ENCODE measurements at regions not wholly inside any gene's neighbourhood (a gene's known extent, or its start where the extent isn't known, plus 50 kb on each side); places are given as distances from the start of the nearest gene placed in this dataset.

GRCh38 chr5:61752588-61752987 lies 420.5 kb downstream of the ZSWIM6 start:
- TF ChIP-seq SUZ12 (IDR thresholded peaks at IDR 0.05), result no peak
- TF ChIP-seq ARNT (IDR thresholded peaks at IDR 0.05), result no peak
- no peak for TF ChIP-seq HDGF (IDR thresholded peaks at IDR 0.05; ENCODE audit: borderline replicate concordance)
- no peak for TF ChIP-seq L3MBTL2 (conservative IDR thresholded peaks at IDR 0.05)
- TF ChIP-seq PKNOX1 (IDR thresholded peaks at IDR 0.05), result no peak
- TF ChIP-seq ELF4 (IDR thresholded peaks at IDR 0.05), result no peak
- DNase-seq (ENCODE audit: extremely low spot score), result no peak
- ChIA-PET POLR2A (no interaction called here), CTCF (no interaction called here)

GRCh38 chr5:61754792-61755191 lies 422.7 kb downstream of the ZSWIM6 start:
- TF ChIP-seq LEF1 (IDR thresholded peaks at IDR 0.05; ENCODE audit: borderline replicate concordance) (no peak), FOXA1 (IDR thresholded peaks at IDR 0.05) (no peak), ZNF384 (IDR thresholded peaks at IDR 0.05) (no peak), SUZ12 (IDR thresholded peaks at IDR 0.05) (no peak), ARNT (IDR thresholded peaks at IDR 0.05) (no peak), L3MBTL2 (conservative IDR thresholded peaks at IDR 0.05) (no peak), BHLHE40 (IDR thresholded peaks at IDR 0.05; ENCODE audit: borderline replicate concordance) (no peak), HDGF (IDR thresholded peaks at IDR 0.05; ENCODE audit: borderline replicate concordance) (no peak), NFRKB (IDR thresholded peaks at IDR 0.05) (no peak), TARDBP (IDR thresholded peaks at IDR 0.05) (no peak), ELF4 (IDR thresholded peaks at IDR 0.05) (no peak), PKNOX1 (IDR thresholded peaks at IDR 0.05) (no peak), FOXK2 (IDR thresholded peaks at IDR 0.05) (no peak)
- no peak for DNase-seq (ENCODE audit: extremely low spot score)
- ChIA-PET POLR2A (no interaction called here), CTCF (no interaction called here)

- no peak for TF ChIP-seq FOXM1 (IDR thresholded peaks at IDR 0.05; ENCODE audit: borderline replicate concordance)
- no peak for TF ChIP-seq ZNF384 (IDR thresholded peaks at IDR 0.05)
- TF ChIP-seq L3MBTL2 (conservative IDR thresholded peaks at IDR 0.05), result no peak
- TF ChIP-seq ELF4 (IDR thresholded peaks at IDR 0.05), result no peak
- no peak for TF ChIP-seq NFRKB (IDR thresholded peaks at IDR 0.05)
- no peak for TF ChIP-seq PKNOX1 (IDR thresholded peaks at IDR 0.05)
- no peak for TF ChIP-seq TARDBP (IDR thresholded peaks at IDR 0.05)
- no peak for TF ChIP-seq CTBP1 (IDR thresholded peaks at IDR 0.05; ENCODE audit: borderline replicate concordance)
- no peak for TF ChIP-seq FOXA1 (IDR thresholded peaks at IDR 0.05)
- no peak for TF ChIP-seq ARNT (IDR thresholded peaks at IDR 0.05)
- no peak for TF ChIP-seq SP1 (IDR thresholded peaks at IDR 0.05)
- no peak for TF ChIP-seq HDGF (IDR thresholded peaks at IDR 0.05; ENCODE audit: borderline replicate concordance)
- no peak for TF ChIP-seq SUZ12 (IDR thresholded peaks at IDR 0.05)
- no peak for TF ChIP-seq BHLHE40 (IDR thresholded peaks at IDR 0.05; ENCODE audit: borderline replicate concordance)
- no peak for TF ChIP-seq FOXK2 (IDR thresholded peaks at IDR 0.05)
- TF ChIP-seq LEF1 (IDR thresholded peaks at IDR 0.05; ENCODE audit: borderline replicate concordance), result no peak
- DNase-seq (ENCODE audit: extremely low spot score), result no peak
- CTCF ChIA-PET, result no interaction called here
- POLR2A ChIA-PET, result no interaction called here
Measured at GRCh38 chr5:61755726-61756222, 423.7 kb downstream of the ZSWIM6 start.

GRCh38 chr5:61758711-61759110 lies 426.7 kb downstream of the ZSWIM6 start:
- ChIA-PET CTCF (no interaction called here), POLR2A (no interaction called here)

GRCh38 chr5:61765471-61765870 lies 433.4 kb downstream of the ZSWIM6 start:
- TF ChIP-seq FOXM1 (IDR thresholded peaks at IDR 0.05; ENCODE audit: borderline replicate concordance) (no peak), SUZ12 (IDR thresholded peaks at IDR 0.05) (no peak)
- ChIA-PET CTCF (no interaction called here), POLR2A (no interaction called here)
- DNase-seq (ENCODE audit: extremely low spot score), result no peak

More at GRCh38 chr5:61758711-61759110, 426.7 kb downstream of the ZSWIM6 start:
- no peak for DNase-seq (ENCODE audit: extremely low spot score)
- no peak for TF ChIP-seq L3MBTL2 (conservative IDR thresholded peaks at IDR 0.05)
- TF ChIP-seq BHLHE40 (IDR thresholded peaks at IDR 0.05; ENCODE audit: borderline replicate concordance), result no peak
- TF ChIP-seq PKNOX1 (IDR thresholded peaks at IDR 0.05), result no peak
- no peak for TF ChIP-seq ARNT (IDR thresholded peaks at IDR 0.05)
- TF ChIP-seq ZNF384 (IDR thresholded peaks at IDR 0.05), result no peak

- ChIA-PET POLR2A (no interaction called here), CTCF (no interaction called here)
- DNase-seq (ENCODE audit: extremely low spot score), result no peak
- TF ChIP-seq TARDBP (IDR thresholded peaks at IDR 0.05) (no peak), FOXM1 (IDR thresholded peaks at IDR 0.05; ENCODE audit: borderline replicate concordance) (no peak), SUZ12 (IDR thresholded peaks at IDR 0.05) (no peak), FOXA1 (IDR thresholded peaks at IDR 0.05) (no peak), PKNOX1 (IDR thresholded peaks at IDR 0.05) (no peak), ELF4 (IDR thresholded peaks at IDR 0.05) (no peak), HDGF (IDR thresholded peaks at IDR 0.05; ENCODE audit: borderline replicate concordance) (no peak), LEF1 (IDR thresholded peaks at IDR 0.05; ENCODE audit: borderline replicate concordance) (no peak), ZNF384 (IDR thresholded peaks at IDR 0.05) (no peak), L3MBTL2 (conservative IDR thresholded peaks at IDR 0.05) (no peak), ARNT (IDR thresholded peaks at IDR 0.05) (no peak), BHLHE40 (IDR thresholded peaks at IDR 0.05; ENCODE audit: borderline replicate concordance) (no peak), FOXK2 (IDR thresholded peaks at IDR 0.05) (no peak), CTBP1 (IDR thresholded peaks at IDR 0.05; ENCODE audit: borderline replicate concordance) (no peak), SP1 (IDR thresholded peaks at IDR 0.05) (no peak), NFRKB (IDR thresholded peaks at IDR 0.05) (no peak)
Measured at GRCh38 chr5:61766141-61766540, 434.1 kb downstream of the ZSWIM6 start.
